K562 (cell line): ENCODE measurements at regions not wholly inside any gene's neighbourhood (a gene's known extent, or its start where the extent isn't known, plus 50 kb on each side); places are given as distances from the start of the nearest gene placed in this dataset.

ENCODE experiments used
- BRD4 ChIP-seq: fragments of 200-600 bp; sonication (generic); IDR thresholded peaks from 2 replicates; pipeline ENCODE4 v1.6.1; 2017; ENCODE audit warnings: inconsistent platforms
- CTCF ChIP-seq, 3 experiments: IDR thresholded peaks in 2 of 3; conservative IDR thresholded peaks in 1 of 3; 2 replicates each; pipeline ENCODE4 v1.5.1; 2011 to 2012; ENCODE audit warnings: low read length in 3 of 3, mild to moderate bottlenecking in 3 of 3, control low read depth in 2 of 3, improper control_type of control experiment in 1 of 3, inconsistent platforms in 1 of 3, low read depth in 1 of 3, mixed read lengths in 1 of 3, moderate library complexity in 1 of 3; ENCODE audit not compliant: insufficient read depth in 2 of 3
- E4F1 ChIP-seq: fragments of 250-450 bp; sonication (Bioruptor Pico); IDR thresholded peaks from 2 replicates; pipeline ENCODE4 v1.5.0; 2021; ENCODE audit warnings: mild to moderate bottlenecking, borderline replicate concordance
- EP300 ChIP-seq: IDR thresholded peaks from 2 replicates; pipeline ENCODE4 v1.6.1; 2012; ENCODE audit warnings: low read length, improper control_type of control experiment
- KLF16 ChIP-seq: IDR thresholded peaks from 2 replicates; pipeline ENCODE4 v1.6.1; 2016; ENCODE audit warnings: antibody characterized with exemption
- POLR2AphosphoS5 ChIP-seq: IDR thresholded peaks from 2 replicates; pipeline ENCODE4 v1.6.1; 2011; ENCODE audit warnings: mild to moderate bottlenecking, low read depth, low read length, moderate library complexity; ENCODE audit not compliant: control insufficient read depth, insufficient read depth
- RUNX1 ChIP-seq: sonication (generic); IDR thresholded peaks from 2 replicates; pipeline ENCODE4 v1.6.1; 2016; ENCODE audit warnings: antibody characterized with exemption, low read depth
- SMARCC2 ChIP-seq: fragments of 450-650 bp; IDR thresholded peaks from 2 replicates; pipeline ENCODE4 v1.6.1; 2017; ENCODE audit warnings: antibody characterized with exemption, moderate library complexity, mild to moderate bottlenecking, low read depth
- ZNF431 ChIP-seq: sonication (generic); formaldehyde crosslinking; IDR thresholded peaks from 2 replicates; pipeline ENCODE4 v1.8.0; 2022; ENCODE audit warnings: mild to moderate bottlenecking, missing genetic modification reagents

GRCh38 chr13:59157181-59157580, 1006.5 kb downstream of the DIAPH3 start:
- no peak for TF ChIP-seq E4F1 (CRISPR knock-in tag)
- no peak for TF ChIP-seq RUNX1
- no peak for TF ChIP-seq BRD4
- no peak for TF ChIP-seq ZNF431 (CRISPR knock-in tag)
- TF ChIP-seq CTCF (IDR thresholded peaks at IDR 0.05 in 2 of 3, conservative IDR thresholded peaks at IDR 0.05 in 1 of 3; ENCODE audit: insufficient read depth in 2 of 3, low read depth in 1 of 3, low read length in 3 of 3) = no peak
- no peak for TF ChIP-seq SMARCC2
- no peak for TF ChIP-seq POLR2AphosphoS5
- TF ChIP-seq KLF16 = no peak
- no peak for TF ChIP-seq EP300
